GM10248 (cell line): ENCODE measurements at regions not wholly inside any gene's neighbourhood (a gene's known extent, or its start where the extent isn't known, plus 50 kb on each side); places are given as distances from the start of the nearest gene placed in this dataset.
"Not testable (repeated sequence)": the region's sequence is repeated elsewhere in the genome, so short reads cannot be mapped to it uniquely, and the experiment has no call there.

ENCODE experiments used
- CTCF ChIA-PET: fragments of 300-600 bp; sonication (Branson Sonifier 250); formaldehyde crosslinking; extraction: SDS; loops from one replicate; lab custom pipeline; 2021; ENCODE audit warnings: antibody characterized with exemption; lab: Yijun Ruan, JAX
- POLR2A ChIA-PET: fragments of 350-650 bp; sonication (Branson Sonifier 250); formaldehyde crosslinking; extraction: SDS; loops from one replicate; lab custom pipeline; 2020; ENCODE audit warnings: antibody characterized with exemption; lab: Yijun Ruan, JAX
- DNase-seq: peaks from one replicate; pipeline ENCODE4 v3.0.0; 2012; ENCODE audit errors: extremely low spot score
- CTCF ChIP-seq: IDR thresholded peaks from 2 replicates; pipeline ENCODE4 v1.5.1; 2012; ENCODE audit warnings: mild to moderate bottlenecking, low read depth; ENCODE audit errors: extremely low read depth, missing control alignments, control extremely low read depth

- no peak for DNase-seq
- no peak for TF ChIP-seq CTCF
- ChIA-PET CTCF (no interaction called here), POLR2A (no interaction called here)
Measured at GRCh38 chr1:224816062-224816461, 113.4 kb upstream of the DNAH14 start.

- DNase-seq = no peak
- POLR2A ChIA-PET = no interaction called here
- TF ChIP-seq CTCF = no peak
- CTCF ChIA-PET = interaction anchor here (1.4 to 2.0 kb wide), 2 partner anchors 33 to 40 kb away, joined by 3 to 9 read pairs; no protein-coding TSS in a partner anchor
Measured at GRCh38 chr1:224817382-224817781, 112.1 kb upstream of the DNAH14 start.

- POLR2A ChIA-PET = no interaction called here
- CTCF ChIA-PET = interaction anchor here (1.3 to 3.9 kb wide), 4 partner anchors 8 to 415 kb away, joined by 3 to 13 read pairs (median 8); no protein-coding TSS in a partner anchor
- no peak for TF ChIP-seq CTCF
- DNase-seq = no peak
Measured at GRCh38 chr1:224819861-224820260, 109.6 kb upstream of the DNAH14 start.

- ChIA-PET CTCF (interaction anchor here (1.8 to 3.9 kb wide), 2 partner anchors 16 to 30 kb away, joined by 6 to 13 read pairs; no protein-coding TSS in a partner anchor), POLR2A (no interaction called here)
- TF ChIP-seq CTCF = no peak
- DNase-seq = no peak
Measured at GRCh38 chr1:224820341-224820740, 109.1 kb upstream of the DNAH14 start.

- DNase-seq, POLR2A ChIA-PET: not testable (repeated sequence)
- CTCF ChIA-PET = interaction anchor here (3.9 kb wide), 1 partner anchor 17 kb away, joined by 13 read pairs; no protein-coding TSS in a partner anchor
Measured at GRCh38 chr1:224821751-224822150, 107.7 kb upstream of the DNAH14 start.

GRCh38 chr1:224825525-224826000 is 103.9 kb upstream of the DNAH14 start:
- DNase-seq = no peak
- TF ChIP-seq CTCF = no peak
- ChIA-PET CTCF (no interaction called here), POLR2A (no interaction called here)

- ChIA-PET POLR2A (no interaction called here), CTCF (interaction anchor here (1.8 to 3.7 kb wide), 2 partner anchors 10 to 23 kb away, joined by 9 to 21 read pairs; no protein-coding TSS in a partner anchor)
- no peak for TF ChIP-seq CTCF
- no peak for DNase-seq
Measured at GRCh38 chr1:224828691-224829090, 100.8 kb upstream of the DNAH14 start.
